Islet of Langerhans (tissue), 1 donor: ENCODE measurements at regions not wholly inside any gene's neighbourhood (a gene's known extent, or its start where the extent isn't known, plus 50 kb on each side); places are given as distances from the start of the nearest gene placed in this dataset.

Experiments used
- FAIRE-seq: peaks from one replicate; lab custom pipeline; 2011; peaks lifted over from hg19 to GRCh38; lab: Jason Lieb, UNC

DNA sequence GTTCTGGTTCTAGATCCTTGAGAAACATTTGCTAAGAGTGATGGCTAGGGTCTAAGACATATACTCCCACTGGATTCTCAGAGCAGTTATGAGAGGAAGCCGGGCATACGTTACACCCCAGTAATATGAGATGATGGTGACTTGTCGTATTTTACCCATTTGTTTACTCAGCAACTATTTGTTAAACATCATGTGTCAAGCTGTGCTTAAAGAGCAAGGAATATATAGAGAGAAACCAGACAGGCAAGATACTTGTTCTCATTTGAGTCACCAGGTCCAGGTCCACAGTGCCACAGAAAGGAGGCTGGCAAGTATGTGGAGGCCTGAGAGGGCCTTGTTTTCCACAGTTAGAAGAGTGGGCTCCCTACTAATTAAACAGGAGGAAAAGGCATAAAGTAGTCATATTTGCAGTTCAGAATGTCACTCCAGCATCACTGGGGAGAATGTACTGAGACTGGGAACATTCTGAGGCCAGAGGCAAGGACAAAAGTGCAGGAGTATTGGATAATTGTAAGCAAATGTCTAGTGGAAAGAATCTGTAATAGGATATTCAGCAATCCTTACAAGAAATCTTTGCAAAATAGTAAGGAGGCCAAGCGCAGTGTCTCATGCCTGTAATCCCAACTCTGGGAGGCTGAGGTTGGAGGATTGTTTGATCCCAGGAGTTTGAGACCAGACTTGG is 142.2 kb downstream of the IRS2 start:
- FAIRE-seq, result no peak

DNA sequence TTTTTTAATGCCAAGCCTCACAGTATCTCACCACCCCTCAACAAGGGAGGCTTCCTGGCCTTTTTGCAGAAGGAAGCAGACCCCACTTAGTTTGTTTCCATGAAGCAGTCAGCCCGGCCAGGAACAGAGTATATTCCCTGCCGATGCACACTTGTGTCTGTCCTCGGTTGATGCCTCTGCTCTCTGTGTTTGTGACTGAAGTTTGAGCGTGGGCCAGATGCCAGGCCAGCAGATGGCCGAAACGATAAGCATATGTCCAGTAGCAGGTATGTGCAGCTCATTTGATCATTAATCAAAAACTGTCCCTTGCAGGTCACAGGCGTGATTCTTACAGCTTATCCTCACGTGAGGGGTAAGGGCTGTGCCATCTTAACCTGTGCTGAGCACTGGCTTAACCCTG is 144.0 kb downstream of the IRS2 start:
- no peak for FAIRE-seq

DNA sequence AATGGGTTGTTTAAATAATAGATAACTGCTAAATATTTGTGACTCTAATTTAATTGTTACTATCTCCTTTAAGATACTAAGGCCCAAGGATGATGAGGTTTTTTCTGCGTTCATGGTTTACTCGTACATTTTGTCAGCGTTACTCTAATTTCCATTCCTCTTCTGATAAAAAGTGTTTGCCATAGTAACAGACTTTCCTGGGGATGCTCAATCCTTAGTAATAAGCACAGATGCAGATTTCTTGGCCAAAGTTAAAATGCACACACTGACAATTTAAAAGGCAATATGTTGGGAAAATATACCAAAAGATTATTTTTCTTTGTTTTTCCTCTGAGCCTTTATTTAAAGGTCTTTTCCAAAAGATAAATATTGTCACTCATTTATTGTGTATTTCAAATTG is 149.6 kb downstream of the IRS2 start:
- no peak for FAIRE-seq

DNA sequence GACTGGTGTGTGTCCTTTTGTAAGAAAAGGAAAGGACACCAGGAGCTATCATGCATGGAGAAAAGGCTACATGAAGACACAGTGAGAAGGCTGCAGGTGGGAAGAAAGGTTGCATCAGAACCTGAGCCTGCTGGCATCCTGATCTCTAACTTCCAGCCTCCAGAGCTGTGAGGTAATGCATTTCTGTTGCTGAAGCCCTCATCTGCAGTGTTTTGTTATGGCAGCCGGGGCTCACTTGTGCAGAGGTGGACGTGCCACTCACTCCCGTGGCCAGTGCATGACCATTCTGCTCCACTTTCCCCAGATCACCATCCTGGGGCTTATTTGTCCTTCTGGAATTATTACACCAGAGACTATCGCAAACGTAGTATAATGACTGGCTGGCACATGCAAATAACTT is 155.3 kb downstream of the IRS2 start:
- no peak for FAIRE-seq

DNA sequence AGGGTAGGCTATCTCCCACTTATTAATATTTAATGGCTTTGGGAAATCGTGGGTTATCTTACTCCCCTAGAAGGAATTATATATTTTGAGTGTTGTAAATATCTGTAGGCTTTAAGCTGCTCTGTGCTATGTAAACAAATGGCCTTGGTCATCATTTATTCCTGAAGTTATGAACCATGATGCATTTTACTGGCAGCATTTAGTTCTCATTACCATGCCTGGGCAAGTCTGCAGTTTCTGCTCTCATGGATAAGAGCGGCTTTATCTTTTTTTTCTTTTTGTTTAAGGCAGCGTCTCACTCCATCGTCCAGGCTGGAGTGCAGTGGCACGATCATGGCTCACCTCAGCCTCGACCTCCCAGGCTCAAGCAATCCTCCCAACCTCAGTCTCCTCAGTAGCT is 156.1 kb downstream of the IRS2 start:
- FAIRE-seq, result no peak

DNA sequence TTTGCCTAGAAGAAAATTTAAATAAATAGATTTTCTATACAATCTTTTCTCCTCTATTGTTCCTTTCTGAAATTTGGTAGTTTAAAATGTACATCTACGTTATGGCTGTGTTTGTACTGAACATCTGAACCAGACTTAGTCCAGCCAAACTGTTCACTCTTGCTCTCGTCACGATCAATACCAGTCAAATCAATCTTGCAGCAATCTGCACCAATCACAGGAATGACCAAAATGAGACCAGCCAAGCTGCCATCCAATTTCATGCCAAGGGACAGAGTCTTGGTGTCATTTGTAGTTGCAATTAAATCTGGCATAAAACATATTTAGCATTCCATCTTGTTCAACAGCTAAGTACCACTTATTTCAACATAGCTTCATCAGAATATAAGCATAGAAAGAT is 156.6 kb downstream of the IRS2 start:
- FAIRE-seq, result no peak

DNA sequence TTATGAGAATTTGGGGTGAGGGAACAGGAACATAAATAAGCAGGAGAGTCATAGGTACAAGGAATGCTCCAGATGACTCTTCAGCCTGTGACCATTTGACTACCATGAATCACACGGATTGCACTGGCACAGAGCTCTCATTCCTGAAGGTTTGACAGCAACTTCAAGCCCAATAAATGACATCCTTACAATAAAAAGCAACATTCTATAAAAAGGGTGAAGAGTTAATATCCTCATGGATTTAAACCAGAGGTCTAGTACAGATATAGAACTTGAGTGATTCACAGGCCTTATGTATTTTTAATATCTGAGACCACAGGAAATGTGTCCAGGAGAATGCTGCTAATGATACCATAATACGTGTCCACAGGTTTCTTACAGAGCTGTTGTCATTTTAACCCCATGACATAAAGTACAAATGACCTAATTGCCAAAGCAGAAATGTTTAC is 158.1 kb downstream of the IRS2 start:
- no peak for FAIRE-seq

DNA sequence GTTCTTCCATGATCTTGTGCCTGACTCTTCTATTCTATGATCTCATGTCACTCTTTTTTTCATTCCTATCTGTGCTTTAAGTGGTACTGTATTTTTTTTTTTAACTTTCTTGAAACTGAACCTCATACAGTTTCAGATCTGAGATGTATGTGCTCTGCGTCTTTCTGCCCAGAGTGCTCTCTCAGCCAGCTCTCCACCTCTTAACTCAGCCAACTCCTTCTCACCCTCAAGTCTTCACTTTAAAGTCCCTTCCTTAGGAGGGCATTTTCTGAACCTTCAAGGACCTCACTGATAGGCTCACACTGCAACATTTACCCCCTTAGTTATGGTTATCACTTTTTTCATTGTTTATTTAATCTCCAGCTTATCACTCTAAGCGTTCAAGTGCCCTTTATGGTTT is 158.7 kb downstream of the IRS2 start:
- no peak for FAIRE-seq

DNA sequence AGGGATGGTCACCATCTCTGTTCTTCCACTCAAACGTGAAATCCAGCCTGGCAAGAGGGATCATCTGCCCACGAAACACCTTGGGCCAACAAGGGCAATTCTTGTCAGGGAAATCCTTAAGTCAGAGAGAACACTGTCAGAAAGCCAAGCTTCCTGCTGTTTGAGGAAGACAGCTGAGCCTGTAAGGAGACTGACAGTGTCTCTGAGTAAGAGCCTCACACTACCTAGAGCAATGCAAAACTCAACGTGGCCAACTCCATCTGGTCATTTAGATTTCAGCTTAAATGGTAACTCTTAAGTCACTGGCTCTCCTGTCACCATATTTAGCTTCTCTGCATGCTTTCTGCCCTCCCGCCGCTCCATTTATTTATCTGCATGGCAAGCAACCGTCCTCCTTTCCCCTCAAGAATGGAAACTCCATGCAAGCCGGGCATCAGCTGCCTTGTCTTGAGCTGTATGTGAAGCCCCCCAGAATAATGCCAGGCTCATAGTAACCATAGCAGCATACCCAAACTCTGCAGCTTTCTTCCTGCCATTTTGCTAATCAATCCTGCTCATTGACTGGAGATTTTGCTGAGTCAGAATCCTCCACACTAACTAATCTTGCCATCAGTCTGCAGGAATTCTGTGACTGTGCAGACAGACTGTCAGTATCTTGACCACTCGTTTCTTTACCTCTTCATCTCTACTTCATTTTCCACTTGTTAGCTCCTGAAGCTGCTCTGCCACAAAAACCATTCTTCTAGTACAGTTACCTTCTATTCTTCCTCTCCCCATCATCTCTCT is 159.8 kb downstream of the IRS2 start:
- no peak for FAIRE-seq

DNA sequence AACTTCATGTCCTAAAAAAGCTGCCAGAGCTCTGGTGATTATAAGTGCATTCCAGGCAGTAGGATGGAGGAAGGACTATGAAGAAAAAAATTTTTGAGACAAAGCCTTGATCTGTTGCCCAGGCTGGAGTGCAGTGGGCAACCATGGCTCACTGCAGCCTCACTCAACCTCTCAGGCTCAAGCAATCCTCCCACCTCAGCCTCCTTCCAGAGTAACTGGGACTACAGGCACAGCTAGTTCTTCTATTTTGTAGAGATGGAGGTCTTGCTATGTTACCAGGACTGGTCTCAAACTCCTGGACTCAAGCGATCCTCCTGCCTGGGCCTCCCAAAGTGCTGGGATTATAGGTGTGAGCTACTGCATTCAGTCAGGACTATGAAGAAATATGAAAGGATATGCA is 161.2 kb downstream of the IRS2 start:
- no peak for FAIRE-seq

DNA sequence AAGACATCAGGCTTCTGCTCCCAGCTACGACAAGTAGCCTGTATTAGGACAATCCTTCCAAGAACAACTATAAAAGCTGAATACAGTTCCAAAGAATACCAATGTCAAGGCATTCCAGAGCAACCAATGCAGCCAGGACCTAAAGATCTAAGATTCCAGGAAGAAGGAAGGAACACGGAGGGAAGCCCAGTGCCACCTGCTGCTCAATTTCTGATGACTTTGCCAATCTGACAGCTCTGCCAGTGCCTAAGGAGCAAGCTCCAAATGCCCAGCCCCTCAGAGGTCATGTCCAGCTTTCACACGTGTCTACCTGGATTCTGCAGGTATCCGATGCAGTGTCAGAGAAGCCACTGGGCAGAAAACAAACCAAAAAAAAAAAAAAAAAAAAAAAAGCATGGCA is 164.4 kb downstream of the IRS2 start:
- FAIRE-seq, result no peak

DNA sequence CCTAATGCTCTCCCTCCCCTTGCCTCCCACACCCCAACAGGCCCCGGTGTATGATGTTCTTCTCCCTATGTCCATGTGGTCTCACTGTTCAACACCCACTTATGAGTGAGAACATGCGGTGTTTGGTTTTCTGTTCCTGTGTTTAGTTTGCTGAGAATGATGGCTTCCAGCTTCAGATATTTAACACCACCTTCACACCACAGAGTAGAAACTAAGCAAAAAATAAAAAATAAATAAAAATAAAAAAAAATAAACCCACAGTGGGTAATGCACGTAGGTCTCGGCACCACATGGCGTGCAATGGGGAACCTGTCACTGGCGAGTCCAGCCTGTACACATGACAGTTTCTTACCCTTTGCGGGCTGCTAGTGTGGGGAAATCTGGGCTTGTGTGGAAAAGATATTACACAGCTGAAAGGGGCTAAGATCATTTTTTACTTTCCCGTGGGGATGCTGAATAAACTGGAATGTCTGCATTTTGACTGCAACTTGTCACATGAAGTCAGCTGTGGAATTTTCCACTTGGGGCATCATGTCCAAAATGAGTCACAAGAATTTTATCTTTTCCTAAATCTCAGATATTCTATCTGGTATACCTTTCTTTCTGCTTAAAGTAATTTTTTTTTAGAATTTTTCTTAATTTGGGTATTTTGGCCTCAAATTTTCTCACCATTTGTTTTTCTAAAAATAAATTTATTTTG is 170.5 kb downstream of the IRS2 start:
- no peak for FAIRE-seq

DNA sequence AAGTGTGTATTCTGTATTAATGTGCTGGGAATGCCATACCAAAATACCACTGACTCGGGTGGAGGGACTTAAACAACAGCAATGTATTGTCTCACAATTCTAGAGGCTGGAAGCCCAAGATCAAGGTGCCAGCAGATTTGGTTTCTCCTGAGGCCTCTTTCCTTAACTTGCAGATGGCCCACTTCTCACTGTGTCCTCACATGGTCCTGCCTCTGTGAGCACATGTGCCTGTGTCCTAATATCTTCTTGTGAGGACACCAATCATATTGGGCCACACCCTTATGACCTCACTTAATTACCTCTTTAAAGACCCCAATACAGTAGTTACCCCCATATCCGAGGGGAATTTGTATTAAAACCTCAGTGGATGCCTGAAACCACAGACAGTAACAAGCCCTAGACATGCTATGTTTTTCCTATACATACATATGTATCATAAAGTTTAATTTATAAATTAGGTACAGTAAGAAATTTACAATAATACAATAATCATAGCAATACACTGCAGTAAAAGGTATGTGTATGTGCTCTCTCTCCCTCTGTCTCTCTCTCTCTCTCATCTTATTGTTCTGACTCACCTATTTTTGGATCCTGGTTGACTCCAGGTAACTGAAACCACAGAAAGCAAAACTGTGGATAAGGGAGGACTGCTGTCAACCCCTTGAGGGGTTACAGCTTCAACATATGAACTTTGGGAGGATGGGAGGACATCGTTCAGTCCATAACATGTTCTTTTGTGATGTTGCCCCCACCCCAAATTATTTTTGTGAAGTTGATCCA is 174.3 kb downstream of the IRS2 start:
- no peak for FAIRE-seq

DNA sequence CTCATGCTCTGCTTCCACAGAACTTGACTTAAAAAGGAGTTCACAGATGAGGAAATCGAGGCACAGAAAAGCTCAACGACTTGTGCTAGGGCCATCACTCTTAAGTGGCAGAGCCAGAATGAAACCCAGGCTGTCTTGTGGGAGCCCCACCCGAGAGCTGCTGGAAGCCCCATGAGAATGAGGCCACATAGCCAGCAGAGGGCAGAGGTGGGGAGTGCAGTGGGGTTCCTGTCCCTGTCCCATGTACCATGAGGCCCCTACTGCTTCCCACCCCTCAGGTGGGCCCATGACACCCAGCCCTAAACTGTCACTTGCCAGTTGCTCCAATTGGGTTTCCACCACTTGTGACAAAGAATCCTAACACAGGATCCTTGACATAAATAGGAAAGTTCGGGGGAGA is 175.9 kb downstream of the IRS2 start:
- no peak for FAIRE-seq

DNA sequence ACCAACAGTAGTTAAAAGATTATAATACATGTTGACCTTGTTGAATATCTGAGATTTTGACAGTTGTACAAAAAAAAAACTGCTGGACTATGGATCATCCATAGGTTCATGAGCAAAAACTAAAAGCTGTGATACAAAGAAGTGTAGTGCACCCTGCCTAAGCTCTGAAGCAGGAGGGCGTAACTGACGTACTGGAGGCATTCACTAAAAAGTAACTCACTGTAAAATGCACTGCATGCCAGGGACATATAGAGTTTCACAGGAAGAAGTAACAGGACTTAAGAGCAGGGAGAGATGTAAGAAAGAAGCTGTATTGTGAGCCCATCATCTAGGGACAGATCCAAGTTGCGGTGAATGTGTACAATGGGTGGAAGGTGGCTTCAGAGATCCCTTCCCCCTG is 177.9 kb downstream of the IRS2 start:
- FAIRE-seq, result no peak

DNA sequence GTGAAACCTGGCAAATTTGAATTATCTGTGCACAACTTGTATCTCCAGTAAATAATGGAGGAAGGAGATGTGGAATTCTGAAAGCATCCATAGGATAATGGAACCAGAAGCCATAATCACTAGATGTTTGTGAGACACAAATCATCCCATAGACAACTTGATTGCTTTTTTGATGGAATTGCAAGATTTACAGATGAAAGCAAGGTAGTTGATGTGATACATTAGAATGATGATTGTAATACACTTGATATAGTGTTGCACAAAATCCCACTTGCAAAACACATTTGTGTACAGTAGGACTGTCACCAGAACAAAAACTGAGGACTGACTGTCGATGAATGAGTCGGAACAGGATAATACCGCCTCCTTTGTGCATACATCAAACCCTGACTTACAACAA is 178.3 kb downstream of the IRS2 start:
- FAIRE-seq, result no peak

DNA sequence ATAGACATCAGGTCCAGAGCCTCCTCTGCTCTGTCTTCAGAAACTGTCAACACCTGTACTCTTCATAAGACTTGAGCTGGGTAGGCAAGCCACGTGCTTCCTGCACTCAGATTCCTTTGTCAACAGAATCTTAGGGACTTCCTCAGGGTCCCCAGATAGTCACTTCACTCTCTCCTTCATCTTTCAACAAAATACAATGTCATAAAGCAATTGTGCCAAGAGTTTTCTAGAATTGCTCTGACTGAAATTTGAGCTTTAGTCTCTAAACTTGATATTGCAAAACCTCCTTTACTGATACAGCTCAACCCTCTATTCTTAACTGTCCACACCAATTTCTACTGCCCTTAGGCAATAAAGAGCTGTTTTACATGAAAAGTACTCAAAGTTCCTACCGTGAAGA is 179.9 kb downstream of the IRS2 start:
- FAIRE-seq, result no peak

DNA sequence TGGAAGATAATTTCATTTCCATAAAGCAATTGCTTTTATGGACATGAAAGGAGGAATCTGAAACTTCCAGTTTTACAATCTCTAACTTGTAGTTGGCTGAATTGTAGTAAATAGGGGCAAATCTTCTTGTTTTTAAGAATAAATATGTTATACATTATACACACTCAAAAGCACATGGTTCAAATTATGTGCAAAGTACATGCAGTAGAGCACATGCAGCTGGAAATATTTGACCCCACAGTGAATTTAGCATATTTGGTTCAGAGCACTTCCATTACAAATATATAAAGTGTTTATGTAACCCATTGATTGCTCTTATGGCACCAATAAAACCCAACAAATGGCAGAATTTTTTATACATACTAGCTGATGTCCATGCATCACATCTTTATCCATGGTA is 180.5 kb downstream of the IRS2 start:
- no peak for FAIRE-seq

DNA sequence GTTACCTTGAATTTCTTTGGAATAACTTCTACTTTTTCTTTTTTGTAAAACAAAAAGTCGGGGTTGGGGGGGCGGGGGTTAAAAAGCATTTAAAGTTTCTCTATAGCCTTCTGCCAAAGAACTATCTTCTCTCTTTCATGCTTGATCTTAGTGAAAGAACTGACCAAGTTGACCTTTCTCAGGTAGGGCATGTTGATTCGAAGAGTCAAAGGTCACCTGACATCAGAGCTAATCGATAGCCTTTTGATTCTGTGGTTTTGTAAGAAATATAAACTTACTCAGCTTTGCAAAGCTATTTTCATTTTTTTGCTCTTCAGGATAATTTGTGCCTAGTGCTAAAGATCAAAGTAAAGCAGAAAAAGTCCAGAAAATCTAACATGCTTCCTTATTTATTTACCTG is 181.5 kb downstream of the IRS2 start:
- no peak for FAIRE-seq

DNA sequence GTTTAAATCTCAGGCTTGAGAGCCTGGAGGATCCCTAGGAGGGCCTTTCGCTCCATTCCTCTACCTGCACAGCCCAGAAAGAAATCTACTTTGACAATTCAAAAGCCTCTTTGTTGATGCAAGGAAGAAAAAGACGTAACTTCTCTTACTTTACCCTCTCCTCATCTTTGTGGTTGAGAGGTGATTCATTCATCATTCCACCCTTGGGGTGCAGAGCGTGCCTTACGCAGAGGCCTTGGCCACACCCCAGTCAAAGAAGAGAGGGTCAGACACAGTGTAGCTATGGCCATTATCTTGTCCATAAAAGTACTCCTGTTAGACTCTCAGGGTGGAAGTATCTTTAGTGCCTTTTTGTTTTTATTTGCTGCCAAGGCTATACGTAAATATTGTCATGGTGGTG is 184.0 kb downstream of the IRS2 start:
- FAIRE-seq, result no peak

DNA sequence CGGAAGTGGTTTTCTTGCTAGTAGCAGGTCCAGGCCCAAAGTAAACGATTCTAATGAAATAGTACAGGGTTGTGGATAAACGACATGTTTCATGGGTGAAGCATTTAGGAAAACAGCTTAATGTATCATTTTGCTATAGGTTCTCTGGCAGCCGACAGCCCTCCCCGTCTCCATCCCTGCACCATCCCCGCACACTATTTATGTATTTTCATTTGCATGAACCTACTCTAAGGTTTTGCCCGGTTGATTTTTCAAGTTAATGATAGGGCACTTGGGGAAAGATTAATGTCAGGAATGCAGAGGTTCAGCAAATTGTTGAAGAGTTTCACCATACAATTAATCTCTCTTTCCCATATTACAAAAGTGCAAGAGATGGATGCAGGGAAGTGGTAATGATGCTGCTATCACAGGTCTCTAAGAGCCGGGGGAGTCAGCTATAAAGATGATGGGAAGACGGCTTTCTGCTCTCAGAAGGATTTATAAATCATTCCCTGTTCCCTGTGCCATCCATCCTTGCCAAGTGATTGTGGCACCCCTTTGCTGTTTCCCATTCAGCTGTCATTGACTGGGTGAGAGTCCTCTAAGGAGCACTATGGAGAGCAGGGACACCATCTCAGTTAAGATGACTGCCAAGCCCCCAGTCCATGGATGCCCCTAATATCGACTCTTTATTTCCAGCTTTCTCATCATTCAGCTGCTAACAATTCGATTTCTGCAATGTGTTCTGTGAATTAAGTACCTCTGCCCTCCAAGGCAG is 186.3 kb downstream of the IRS2 start:
- no peak for FAIRE-seq

DNA sequence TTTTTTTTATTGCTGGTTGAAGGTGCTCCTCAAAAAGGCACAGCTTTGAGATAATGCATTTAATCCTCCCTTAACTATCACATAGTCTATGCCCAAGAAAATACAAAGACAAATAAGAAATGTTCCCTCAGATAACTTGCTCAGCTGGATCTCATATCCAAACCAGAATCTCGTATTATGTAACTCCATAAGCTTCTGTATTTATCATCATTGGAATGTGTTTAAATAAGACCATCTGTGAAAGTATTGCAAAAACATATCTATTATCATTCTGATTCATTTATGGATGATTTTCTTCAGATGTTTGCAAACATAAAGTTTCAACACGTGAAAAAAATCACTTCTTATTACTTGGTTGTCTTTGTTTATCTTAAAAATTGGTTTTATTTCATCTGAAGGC is 190.9 kb downstream of the IRS2 start:
- FAIRE-seq, result no peak
